RWPE2 (cell line): ENCODE measurements at regions not wholly inside any gene's neighbourhood (a gene's known extent, or its start where the extent isn't known, plus 50 kb on each side); places are given as distances from the start of the nearest gene placed in this dataset.

Source experiments
- ATAC-seq: fragments of 200-7000 bp; cut with Tn5 transposase; 3 replicates; pipeline ENCODE4 v1.9.1; 2021; ENCODE audit warnings: low read depth
- DNase-seq: peaks from one replicate; pipeline ENCODE4 v3.0.0-alpha.2; 2020; ENCODE audit warnings: low spot score
- H3K27ac ChIP-seq: fragments of 450-650 bp; 2 replicates; pipeline ENCODE4 v1.5.1; 2017; ENCODE audit warnings: mild to moderate bottlenecking; ENCODE audit not compliant: poor library complexity, severe bottlenecking
- H3K27me3 ChIP-seq: fragments of 250-450 bp; sonication (Bioruptor Pico); 2 replicates; pipeline ENCODE4 v1.5.1; 2021; ENCODE audit warnings: mild to moderate bottlenecking, moderate library complexity; ENCODE audit not compliant: insufficient read depth, poor library complexity, severe bottlenecking
- H3K36me3 ChIP-seq: fragments of 250-450 bp; sonication (Bioruptor Pico); 2 replicates; pipeline ENCODE4 v1.5.1; 2020; ENCODE audit warnings: low read depth, mild to moderate bottlenecking, moderate library complexity
- H3K4me1 ChIP-seq: fragments of 250-450 bp; sonication (Bioruptor Pico); 2 replicates; pipeline ENCODE4 v1.5.1; 2021; ENCODE audit warnings: mild to moderate bottlenecking, moderate library complexity; ENCODE audit not compliant: insufficient read depth, poor library complexity, severe bottlenecking
- H3K4me3 ChIP-seq: fragments of 250-450 bp; sonication (Bioruptor Pico); 2 replicates; pipeline ENCODE4 v1.5.1; 2021; ENCODE audit warnings: mild to moderate bottlenecking, moderate library complexity; ENCODE audit not compliant: severe bottlenecking
- H3K9me3 ChIP-seq: fragments of 250-450 bp; sonication (Bioruptor Pico); 2 replicates; pipeline ENCODE4 v1.5.1; 2021; ENCODE audit warnings: mild to moderate bottlenecking, moderate library complexity; ENCODE audit not compliant: severe bottlenecking
- TF ChIP-seq, protein P1 (sequence below): fragments of 450-650 bp; IDR thresholded peaks from one replicate; pipeline ENCODE4 v1.5.1; 2017; ENCODE audit warnings: mild to moderate bottlenecking, moderate library complexity; ENCODE audit not compliant: poor library complexity, severe bottlenecking

DNA sequence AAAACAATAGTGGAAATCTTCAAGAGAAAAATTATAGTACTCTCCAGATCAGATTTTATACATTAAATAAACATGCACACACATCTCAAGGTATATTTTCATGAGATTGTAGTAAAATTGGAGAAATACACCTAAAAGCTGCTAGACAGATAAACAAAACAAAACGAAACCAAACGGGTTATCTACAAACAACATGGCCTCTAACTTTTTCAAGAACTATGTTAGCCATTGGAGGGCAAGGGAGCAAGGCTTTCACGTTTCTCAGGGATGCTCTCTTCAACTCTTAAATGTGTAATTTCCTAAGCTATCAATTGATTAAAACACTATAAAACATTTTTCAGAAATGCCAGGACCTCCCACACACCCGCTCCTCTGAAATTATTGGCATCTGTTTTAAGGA, 1262.4 kb upstream of the PCDH20 start:
- ATAC-seq (no peak), DNase-seq (no peak)
- H3K4me1 ChIP-seq, result no peaks in the 10 kb centered on the region
- H3K4me3 ChIP-seq, result no peak overlapping the region
- H3K36me3 ChIP-seq, result no peaks in the 10 kb centered on the region
- no peaks in the 10 kb centered on the region for H3K9me3 ChIP-seq
- H3K27ac ChIP-seq, result no peak overlapping the region
- no peaks in the 10 kb centered on the region for H3K27me3 ChIP-seq
- TF ChIP-seq, protein P1, sequence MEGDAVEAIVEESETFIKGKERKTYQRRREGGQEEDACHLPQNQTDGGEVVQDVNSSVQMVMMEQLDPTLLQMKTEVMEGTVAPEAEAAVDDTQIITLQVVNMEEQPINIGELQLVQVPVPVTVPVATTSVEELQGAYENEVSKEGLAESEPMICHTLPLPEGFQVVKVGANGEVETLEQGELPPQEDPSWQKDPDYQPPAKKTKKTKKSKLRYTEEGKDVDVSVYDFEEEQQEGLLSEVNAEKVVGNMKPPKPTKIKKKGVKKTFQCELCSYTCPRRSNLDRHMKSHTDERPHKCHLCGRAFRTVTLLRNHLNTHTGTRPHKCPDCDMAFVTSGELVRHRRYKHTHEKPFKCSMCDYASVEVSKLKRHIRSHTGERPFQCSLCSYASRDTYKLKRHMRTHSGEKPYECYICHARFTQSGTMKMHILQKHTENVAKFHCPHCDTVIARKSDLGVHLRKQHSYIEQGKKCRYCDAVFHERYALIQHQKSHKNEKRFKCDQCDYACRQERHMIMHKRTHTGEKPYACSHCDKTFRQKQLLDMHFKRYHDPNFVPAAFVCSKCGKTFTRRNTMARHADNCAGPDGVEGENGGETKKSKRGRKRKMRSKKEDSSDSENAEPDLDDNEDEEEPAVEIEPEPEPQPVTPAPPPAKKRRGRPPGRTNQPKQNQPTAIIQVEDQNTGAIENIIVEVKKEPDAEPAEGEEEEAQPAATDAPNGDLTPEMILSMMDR, result no peak

DNA sequence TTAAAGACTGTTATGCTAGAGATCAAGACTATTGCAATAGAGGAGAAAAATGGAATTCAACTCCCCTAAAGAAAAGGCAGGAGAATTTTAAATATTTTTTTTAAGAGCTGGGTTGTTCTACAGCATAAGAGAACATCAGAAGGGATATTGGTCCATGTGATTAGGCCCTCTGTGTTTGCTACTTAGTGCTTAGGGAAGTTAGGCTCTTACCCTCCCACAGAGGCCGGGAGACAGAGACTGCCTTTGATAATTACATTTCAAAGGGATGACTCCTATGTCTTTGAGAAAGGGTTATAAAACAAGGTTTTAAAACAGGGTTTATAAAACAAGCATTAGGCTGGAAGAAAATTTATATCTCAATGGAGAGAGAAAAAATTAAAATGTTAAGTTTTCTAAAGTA, 1248.1 kb upstream of the PCDH20 start:
- Histone ChIP-seq H3K4me3 (no peak overlapping the region), H3K9me3 (no peaks in the 10 kb centered on the region), H3K27me3 (no peaks in the 10 kb centered on the region), H3K36me3 (no peaks in the 10 kb centered on the region), H3K27ac (no peak overlapping the region), H3K4me1 (no peaks in the 10 kb centered on the region)
- DNase-seq (no peak), ATAC-seq (no peak)
- TF ChIP-seq, protein P1, result no peak

DNA sequence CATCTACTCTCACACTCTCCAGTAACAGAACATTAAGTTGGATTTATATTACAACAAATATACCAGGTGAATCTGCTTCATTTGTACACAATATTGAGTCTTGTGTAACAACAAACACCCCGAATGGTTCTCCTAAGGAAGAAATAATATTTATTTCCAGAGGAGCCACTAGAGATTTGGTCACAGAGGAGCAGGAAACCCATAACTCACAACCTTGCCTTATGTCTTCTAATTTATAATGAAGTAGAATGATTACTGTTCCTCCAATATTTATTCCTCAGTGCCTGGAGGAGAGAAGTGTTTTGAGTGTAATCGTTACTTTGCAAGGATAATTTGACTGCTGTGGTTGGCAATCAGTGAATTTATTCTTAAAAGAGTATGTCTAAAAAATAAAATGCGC, 1243.7 kb upstream of the PCDH20 start:
- Histone ChIP-seq H3K36me3 (no peaks in the 10 kb centered on the region), H3K4me1 (no peaks in the 10 kb centered on the region), H3K27me3 (no peaks in the 10 kb centered on the region), H3K27ac (no peak overlapping the region), H3K4me3 (no peak overlapping the region), H3K9me3 (no peaks in the 10 kb centered on the region)
- TF ChIP-seq, protein P1, result no peak
- DNase-seq (no peak), ATAC-seq (no peak)

DNA sequence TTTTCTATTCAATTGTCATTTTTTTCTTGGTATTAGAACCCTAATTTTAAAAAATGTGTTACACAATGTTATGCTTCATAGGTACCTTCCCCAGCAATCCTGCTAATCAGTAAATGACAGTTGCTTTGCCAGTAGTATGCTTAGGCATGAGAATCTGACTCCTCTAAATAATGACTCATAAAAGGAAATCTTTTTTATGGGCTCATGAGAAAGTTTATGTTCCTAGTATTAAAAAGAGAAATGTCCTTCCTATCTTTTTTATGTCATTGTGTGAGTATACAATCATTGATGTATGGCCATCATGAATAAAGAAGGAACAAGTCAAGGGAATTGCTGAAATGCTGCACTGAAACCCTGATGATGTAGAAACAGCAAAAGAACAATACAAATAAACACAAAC, 1237.7 kb upstream of the PCDH20 start:
- Histone ChIP-seq H3K36me3 (no peaks in the 10 kb centered on the region), H3K27ac (no peak overlapping the region), H3K4me3 (no peak overlapping the region), H3K27me3 (no peaks in the 10 kb centered on the region), H3K9me3 (no peaks in the 10 kb centered on the region), H3K4me1 (no peaks in the 10 kb centered on the region)
- TF ChIP-seq, protein P1, result no peak
- ATAC-seq, result no peak
- DNase-seq, result no peak

DNA sequence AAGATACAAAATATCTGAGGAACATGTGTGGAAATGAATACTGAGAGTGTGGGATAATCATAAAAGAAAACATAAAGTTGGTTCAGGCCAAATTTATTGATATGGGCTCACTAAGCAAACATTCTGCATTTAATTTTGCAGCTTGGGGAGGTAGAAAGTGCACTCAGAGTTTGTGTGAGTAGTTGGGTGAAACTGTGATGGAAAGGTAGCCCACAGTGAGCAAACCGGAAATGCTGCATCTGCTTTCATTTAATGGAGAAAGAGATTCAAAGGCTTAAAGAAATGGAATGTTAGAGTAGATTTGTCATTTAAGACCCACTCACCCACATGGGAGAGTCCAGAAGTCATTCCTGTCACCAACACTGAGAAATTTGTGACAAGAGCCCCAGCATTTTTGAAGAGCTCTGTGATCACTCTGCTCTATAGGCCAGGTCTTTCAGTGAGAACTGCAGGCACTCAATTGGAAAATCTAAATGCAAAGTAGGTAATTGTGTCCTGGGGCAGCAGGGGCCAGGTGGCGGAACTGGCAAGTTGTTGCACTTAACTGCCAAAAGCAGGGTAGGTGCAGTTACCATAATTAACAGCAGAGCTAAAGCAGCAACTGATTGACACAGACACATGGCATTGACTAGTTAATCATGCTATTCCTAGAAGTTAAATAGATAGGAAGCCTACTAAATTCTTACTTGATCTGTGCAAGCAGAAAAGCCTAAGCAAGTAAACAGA, 1228.3 kb upstream of the PCDH20 start:
- H3K4me1 ChIP-seq, result no peaks in the 10 kb centered on the region
- no peak overlapping the region for H3K4me3 ChIP-seq
- ATAC-seq (no peak), DNase-seq (no peak)
- no peaks in the 10 kb centered on the region for H3K36me3 ChIP-seq
- TF ChIP-seq, protein P1, result no peak
- no peaks in the 10 kb centered on the region for H3K27me3 ChIP-seq
- peaks cover 3% of the 10 kb centered on the region for H3K9me3 ChIP-seq
- peak overlapping the region; percentile 56 for H3K27ac ChIP-seq
